Motor neuron (in vitro differentiated cells): ENCODE measurements at regions not wholly inside any gene's neighbourhood (a gene's known extent, or its start where the extent isn't known, plus 50 kb on each side); places are given as distances from the start of the nearest gene placed in this dataset.

Experiments used
- ATAC-seq, 8 experiments: fragments of 200-7000 bp; cut with Tn5 transposase; replicated peaks in 6 of 8; 2 replicates each; pipeline ENCODE4 v1.8.0; 2021; ENCODE audit warnings: mild to moderate bottlenecking in 8 of 8, moderate library complexity in 8 of 8
- H3K27ac ChIP-seq, 2 donors: fragments of 250-450 bp; sonication (Bioruptor Pico); 2 replicates each; pipeline ENCODE4 v1.9.0; 2021; ENCODE audit warnings: antibody characterized with exemption in 2 of 2, mild to moderate bottlenecking in 2 of 2, moderate library complexity in 1 of 2
- H3K4me1 ChIP-seq, 2 donors: fragments of 250-450 bp; sonication (Bioruptor Pico); replicated peaks in 1 of 2; 2 replicates each; pipeline ENCODE4 v1.6.1; 2021; ENCODE audit warnings: antibody characterized with exemption in 2 of 2, mild to moderate bottlenecking in 2 of 2, moderate library complexity in 1 of 2
- H3K4me3 ChIP-seq, 5 donors: fragments of 250-450 bp; sonication (Bioruptor Pico); 2 replicates each; pipeline ENCODE4 v1.9.0; 2021; ENCODE audit warnings: antibody characterized with exemption in 5 of 5, mild to moderate bottlenecking in 5 of 5, moderate library complexity in 4 of 5
- WGBS, 10 experiments: fragments of 450-650 bp; shearing (Covaris generic); methylation state at CpG; one replicate each; pipeline ENCODE4 v1.0.0; 2022; 5-methylcytosine and 5-hydroxymethylcytosine counted together
- in situ Hi-C, 9 experiments: fragments of 400-800 bp; cut with MboI; loops; one replicate each; pipeline ENCODE4 v1.15.0; 2021; ENCODE audit warnings: low sequenced_read_pairs in 9 of 9, low pct_unique_long_range_greater_than_20kb in 2 of 9; ENCODE audit not compliant: unreplicated experiment in 9 of 9

GRCh38 chr7:32178677-32179366 lies 108.6 kb upstream of the PDE1C start:
- in situ Hi-C loops, result no loop called here
- Histone ChIP-seq H3K4me3 (no peak overlapping the region), H3K4me1 (peaks cover 0 to 3% of the 10 kb centered on the region in 2 donors), H3K27ac (no peak overlapping the region)
- peak in 6 of 8 experiments; percentile 4 to 80 (median 34) for ATAC-seq
- 20 to 100% (median 79%) methylated on average over 1 to 7 of the region's 7 CpGs; no CpG with 5 or more reads in 1 of the 10 experiments for WGBS, 10 experiments

GRCh38 chr7:32177232-32177631 lies 107.0 kb upstream of the PDE1C start:
- Histone ChIP-seq H3K27ac (no peak overlapping the region), H3K4me3 (no peak overlapping the region), H3K4me1 (peaks cover 0 to 3% of the 10 kb centered on the region in 2 donors)
- 0 to 90% (median 28%) methylated on average over 2 to 6 of the region's 6 CpGs; no CpG with 5 or more reads in 2 of the 10 experiments for WGBS, 10 experiments
- in situ Hi-C loops, result no loop called here
- peak in 3 of 8 experiments; percentile 95 to 98 (median 97) for ATAC-seq

- 52 to 100% (median 92%) methylated on average over 1 to 2 of the region's 2 CpGs; no CpG with 5 or more reads in 1 of the 10 experiments for WGBS, 10 experiments
- no peak overlapping the region for H3K4me3 ChIP-seq
- peaks cover 0 to 3% of the 10 kb centered on the region in 2 donors for H3K4me1 ChIP-seq
- no peak overlapping the region for H3K27ac ChIP-seq
- ATAC-seq, result no peak
- in situ Hi-C loops, result no loop called here
Measured at GRCh38 chr7:32175099-32175498, 104.9 kb upstream of the PDE1C start.

- no peaks in the 10 kb centered on the region for H3K4me1 ChIP-seq
- ATAC-seq, result no peak
- H3K27ac ChIP-seq, result no peak overlapping the region
- H3K4me3 ChIP-seq, result no peak overlapping the region
- in situ Hi-C loops, result no loop called here
- WGBS, 10 experiments, result 60 to 100% (median 89%) methylated on average over 1 to 2 of the region's 2 CpGs; no CpG with 5 or more reads in 2 of the 10 experiments
Measured at GRCh38 chr7:32171248-32171647, 101.0 kb upstream of the PDE1C start.

GRCh38 chr7:32170838-32171237 lies 100.6 kb upstream of the PDE1C start:
- WGBS, 10 experiments, result 83 to 100% methylated on average over 1 of the region's 1 CpG; no CpG with 5 or more reads in 8 of the 10 experiments
- no peaks in the 10 kb centered on the region for H3K4me1 ChIP-seq
- no peak overlapping the region for H3K27ac ChIP-seq
- in situ Hi-C loops, result no loop called here
- no peak overlapping the region for H3K4me3 ChIP-seq
- no peak for ATAC-seq

- 6 to 80% (median 59%) methylated on average over 1 to 3 of the region's 3 CpGs; no CpG with 5 or more reads in 2 of the 10 experiments for WGBS, 10 experiments
- Histone ChIP-seq H3K27ac (no peak overlapping the region), H3K4me1 (no peaks in the 10 kb centered on the region), H3K4me3 (no peak overlapping the region)
- peak in 3 of 8 experiments; percentile 31 to 81 (median 32) for ATAC-seq
- in situ Hi-C loops, result no loop called here
Measured at GRCh38 chr7:32169228-32169627, 99.0 kb upstream of the PDE1C start.

- Histone ChIP-seq H3K4me3 (no peak overlapping the region), H3K4me1 (no peaks in the 10 kb centered on the region), H3K27ac (no peak overlapping the region)
- ATAC-seq, result no peak
- in situ Hi-C loops, result no loop called here
Measured at GRCh38 chr7:32167815-32168214, 97.6 kb upstream of the PDE1C start.

- H3K27ac ChIP-seq, result no peak overlapping the region
- no peak for ATAC-seq
- WGBS, 10 experiments, result 9 to 100% (median 77%) methylated on average over 1 to 2 of the region's 2 CpGs; no CpG with 5 or more reads in 1 of the 10 experiments
- H3K4me1 ChIP-seq, result no peaks in the 10 kb centered on the region
- no peak overlapping the region for H3K4me3 ChIP-seq
- in situ Hi-C loops, result no loop called here
Measured at GRCh38 chr7:32167256-32167655, 97.0 kb upstream of the PDE1C start.

GRCh38 chr7:32164341-32164996 lies 94.3 kb upstream of the PDE1C start:
- in situ Hi-C loops, result no loop called here
- ATAC-seq, result peak in 4 of 8 experiments; percentile 51 to 84 (median 54)
- Histone ChIP-seq H3K4me1 (no peaks in the 10 kb centered on the region), H3K27ac (no peak overlapping the region), H3K4me3 (no peak overlapping the region)
- 0 to 100% (median 24%) methylated on average over 1 of the region's 1 CpG; no CpG with 5 or more reads in 6 of the 10 experiments for WGBS, 10 experiments

GRCh38 chr7:32163896-32164295 lies 93.7 kb upstream of the PDE1C start:
- no peak overlapping the region for H3K27ac ChIP-seq
- no peak overlapping the region for H3K4me3 ChIP-seq
- ATAC-seq, result no peak
- in situ Hi-C loops, result no loop called here
- no peaks in the 10 kb centered on the region for H3K4me1 ChIP-seq

GRCh38 chr7:32163141-32163806 lies 93.1 kb upstream of the PDE1C start:
- 0 to 100% (median 81%) methylated on average over 1 to 7 of the region's 7 CpGs; no CpG with 5 or more reads in 2 of the 10 experiments for WGBS, 10 experiments
- Histone ChIP-seq H3K4me1 (no peaks in the 10 kb centered on the region), H3K27ac (no peak overlapping the region), H3K4me3 (no peak overlapping the region)
- ATAC-seq, result peak in 4 of 8 experiments; percentile 83 to 92 (median 88)
- in situ Hi-C loops, result no loop called here

- Histone ChIP-seq H3K4me3 (no peak overlapping the region), H3K27ac (no peak overlapping the region), H3K4me1 (no peaks in the 10 kb centered on the region)
- in situ Hi-C loops, result no loop called here
- no peak for ATAC-seq
- 10 to 83% (median 20%) methylated on average over 1 to 2 of the region's 2 CpGs; no CpG with 5 or more reads in 7 of the 10 experiments for WGBS, 10 experiments
Measured at GRCh38 chr7:32161708-32162107, 91.5 kb upstream of the PDE1C start.
